LNCAP (cell line): ENCODE measurements at regions not wholly inside any gene's neighbourhood (a gene's known extent, or its start where the extent isn't known, plus 50 kb on each side); places are given as distances from the start of the nearest gene placed in this dataset.
A peak's percentile ranks its signal among the peaks of the same experiment; 100 is the strongest.

Source experiments
- CTCF ChIP-seq: fragments of 450-650 bp; IDR thresholded peaks from 2 replicates; pipeline ENCODE4 v1.5.1; 2017; ENCODE audit warnings: mild to moderate bottlenecking

- no peak for TF ChIP-seq CTCF
Measured at GRCh38 chr12:19630536-19630935, 191.2 kb downstream of the AEBP2 start.

- TF ChIP-seq CTCF, result no peak
Measured at GRCh38 chr12:19633194-19633593, 193.9 kb downstream of the AEBP2 start.

- no peak for TF ChIP-seq CTCF
Measured at GRCh38 chr12:19633641-19634040, 194.3 kb downstream of the AEBP2 start.

GRCh38 chr12:19639781-19640415 lies 200.6 kb downstream of the AEBP2 start:
- no peak for TF ChIP-seq CTCF

GRCh38 chr12:19641235-19642080 lies 202.2 kb downstream of the AEBP2 start:
- no peak for TF ChIP-seq CTCF

GRCh38 chr12:19642345-19642744 lies 203.1 kb downstream of the AEBP2 start:
- no peak for TF ChIP-seq CTCF

- TF ChIP-seq CTCF, result peak; percentile 70
Measured at GRCh38 chr12:19643635-19644034, 204.3 kb downstream of the AEBP2 start.
